Body of pancreas (tissue), 4 donors: ENCODE measurements at regions not wholly inside any gene's neighbourhood (a gene's known extent, or its start where the extent isn't known, plus 50 kb on each side); places are given as distances from the start of the nearest gene placed in this dataset.

ENCODE experiments used
- CTCF ChIP-seq, 7 experiments: fragments of 450-650 bp in 4 of 7; fragments of 200-600 bp in 3 of 7; sonication (generic) in 3 of 7; IDR thresholded peaks; one replicate each; pipeline ENCODE4 v1.5.1; 2016 to 2019; ENCODE audit warnings: antibody characterized with exemption in 7 of 7
- POLR2A ChIP-seq, 3 donors: fragments of 450-650 bp; IDR thresholded peaks; one replicate each; pipeline ENCODE4 v1.6.1; 2016; ENCODE audit warnings: antibody characterized with exemption in 3 of 3, mild to moderate bottlenecking in 2 of 3

GRCh38 chr5:9815051-9815450 is 184.9 kb upstream of the TAS2R1 start:
- TF ChIP-seq CTCF (IDR thresholded peaks at IDR 0.05) (no peak), POLR2A (IDR thresholded peaks at IDR 0.05) (no peak)
